ENCODE measurements at regions not wholly inside any gene's neighbourhood (a gene's known extent, or its start where the extent isn't known, plus 50 kb on each side); places are given as distances from the start of the nearest gene placed in this dataset.

GRCh38 chr15:59839906-59840305, 150.8 kb upstream of the BNIP2 start:
- TF ChIP-seq CTCF (IDR thresholded peaks at IDR 0.05; ENCODE audit: insufficient read depth in 1 of 2, low read depth in 1 of 2, low read length in 1 of 2, severe bottlenecking in 1 of 2, unreplicated experiment in 1 of 2), result no peak
- Histone ChIP-seq H3K9me3 (no peaks in the 10 kb centered on the region), H3K4me1 (no peaks in the 10 kb centered on the region), H3K27me3 (replicated peaks; ENCODE audit: control insufficient read depth, insufficient read depth, low read length) (no peaks in the 10 kb centered on the region), H3K4me3 (ENCODE audit: low read depth, low read length) (no peak overlapping the region), H3K36me3 (ENCODE audit: control insufficient read depth, insufficient read depth, low read length) (no peaks in the 10 kb centered on the region)
- CTCF ChIA-PET, result no interaction called here
- no peak for DNase-seq
- no peaks in the 10 kb centered on the region for H3K36me3 Mint-ChIP-seq (ENCODE audit: insufficient read depth, unreplicated experiment)
- H3K9me3 Mint-ChIP-seq (ENCODE audit: unreplicated experiment), result peaks cover 9% of the 10 kb centered on the region
- intact Hi-C loops (cut with micrococcal nuclease; ENCODE audit: unreplicated experiment), result no loop called here
- H3K4me1 Mint-ChIP-seq (ENCODE audit: low read depth, unreplicated experiment), result no peaks in the 10 kb centered on the region
- peaks cover 19% of the 10 kb centered on the region for H3K27me3 Mint-ChIP-seq (ENCODE audit: insufficient read depth, unreplicated experiment)
- H3K4me3 Mint-ChIP-seq (ENCODE audit: unreplicated experiment), result no peak overlapping the region
- POLR2A ChIA-PET, result no interaction called here
- BruUV-seq (replicated peaks), result no TSS peak
- H3K27ac Mint-ChIP-seq (ENCODE audit: unreplicated experiment), result no peak overlapping the region

GRCh38 chr15:59838900-59839299, 149.8 kb upstream of the BNIP2 start:
- Mint-ChIP-seq H3K4me3 (ENCODE audit: unreplicated experiment) (no peak overlapping the region), H3K36me3 (ENCODE audit: insufficient read depth, unreplicated experiment) (no peaks in the 10 kb centered on the region), H3K9me3 (ENCODE audit: unreplicated experiment) (peaks cover 9% of the 10 kb centered on the region), H3K27ac (ENCODE audit: unreplicated experiment) (no peak overlapping the region), H3K27me3 (ENCODE audit: insufficient read depth, unreplicated experiment) (peaks cover 20% of the 10 kb centered on the region), H3K4me1 (ENCODE audit: low read depth, unreplicated experiment) (no peaks in the 10 kb centered on the region)
- no peaks in the 10 kb centered on the region for H3K4me1 ChIP-seq
- TF ChIP-seq CTCF (IDR thresholded peaks at IDR 0.05; ENCODE audit: insufficient read depth in 1 of 2, low read depth in 1 of 2, low read length in 1 of 2, severe bottlenecking in 1 of 2, unreplicated experiment in 1 of 2), result no peak
- ChIA-PET CTCF (no interaction called here), POLR2A (no interaction called here)
- intact Hi-C loops (cut with micrococcal nuclease; ENCODE audit: unreplicated experiment), result no loop called here
- H3K36me3 ChIP-seq (ENCODE audit: control insufficient read depth, insufficient read depth, low read length), result no peaks in the 10 kb centered on the region
- no peaks in the 10 kb centered on the region for H3K27me3 ChIP-seq (replicated peaks; ENCODE audit: control insufficient read depth, insufficient read depth, low read length)
- no peak overlapping the region for H3K4me3 ChIP-seq (ENCODE audit: low read depth, low read length)
- no peak for DNase-seq
- H3K9me3 ChIP-seq, result no peaks in the 10 kb centered on the region
- no TSS peak for BruUV-seq (replicated peaks)

- H3K9me3 ChIP-seq, result no peaks in the 10 kb centered on the region
- intact Hi-C loops (cut with micrococcal nuclease; ENCODE audit: unreplicated experiment), result no loop called here
- BruUV-seq (replicated peaks), result no TSS peak
- no peak overlapping the region for H3K27ac Mint-ChIP-seq (ENCODE audit: unreplicated experiment)
- H3K4me3 ChIP-seq (ENCODE audit: low read depth, low read length), result no peak overlapping the region
- H3K36me3 ChIP-seq (ENCODE audit: control insufficient read depth, insufficient read depth, low read length), result no peaks in the 10 kb centered on the region
- H3K27me3 Mint-ChIP-seq (ENCODE audit: insufficient read depth, unreplicated experiment), result peaks cover 16% of the 10 kb centered on the region
- no peaks in the 10 kb centered on the region for H3K36me3 Mint-ChIP-seq (ENCODE audit: insufficient read depth, unreplicated experiment)
- no peaks in the 10 kb centered on the region for H3K27me3 ChIP-seq (replicated peaks; ENCODE audit: control insufficient read depth, insufficient read depth, low read length)
- H3K4me1 ChIP-seq, result peaks cover 1% of the 10 kb centered on the region; the same call in 1 of the 2 replicates
- TF ChIP-seq CTCF (IDR thresholded peaks at IDR 0.05; ENCODE audit: insufficient read depth in 1 of 2, low read depth in 1 of 2, low read length in 1 of 2, severe bottlenecking in 1 of 2, unreplicated experiment in 1 of 2), result no peak
- H3K4me1 Mint-ChIP-seq (ENCODE audit: low read depth, unreplicated experiment), result no peaks in the 10 kb centered on the region
- POLR2A ChIA-PET, result no interaction called here
- CTCF ChIA-PET, result no interaction called here
- no peaks in the 10 kb centered on the region for H3K9me3 Mint-ChIP-seq (ENCODE audit: unreplicated experiment)
- no peak for DNase-seq
- no peak overlapping the region for H3K4me3 Mint-ChIP-seq (ENCODE audit: unreplicated experiment)
Measured at GRCh38 chr15:59835776-59836175, 146.7 kb upstream of the BNIP2 start.

Measured in Caco-2 (cell line).